ENCODE measurements at regions not wholly inside any gene's neighbourhood (a gene's known extent, or its start where the extent isn't known, plus 50 kb on each side); places are given as distances from the start of the nearest gene placed in this dataset.

- Histone ChIP-seq H3K4me2 (ENCODE audit: low read length) (no peak overlapping the region), H3K36me3 (ENCODE audit: insufficient read depth, low read length) (no peaks in the 10 kb centered on the region), H3K9me3 (replicated peaks; ENCODE audit: low read length) (no peaks in the 10 kb centered on the region), H3K4me3 (ENCODE audit: low read length) (no peak overlapping the region), H3K9ac (ENCODE audit: low read depth, low read length) (no peak overlapping the region), H3K27me3 (ENCODE audit: control insufficient read depth, insufficient read depth, low read length) (no peaks in the 10 kb centered on the region), H3K4me1 (ENCODE audit: control insufficient read depth, insufficient read depth, low read length) (no peaks in the 10 kb centered on the region)
Measured at GRCh38 chr14:66109426-66109825, 376.7 kb upstream of the CCDC196 start.

- no peaks in the 10 kb centered on the region for H3K4me1 ChIP-seq (ENCODE audit: control insufficient read depth, insufficient read depth, low read length)
Measured at GRCh38 chr14:66111891-66112290, 374.3 kb upstream of the CCDC196 start.

GRCh38 chr14:66114071-66114470, 372.1 kb upstream of the CCDC196 start:
- no peak overlapping the region for H3K9ac ChIP-seq (ENCODE audit: low read depth, low read length)
- H3K4me1 ChIP-seq (ENCODE audit: control insufficient read depth, insufficient read depth, low read length) = peaks cover 7% of the 10 kb centered on the region
- H3K27me3 ChIP-seq (ENCODE audit: control insufficient read depth, insufficient read depth, low read length) = no peaks in the 10 kb centered on the region
- H3K4me3 ChIP-seq (ENCODE audit: low read length) = no peak overlapping the region
- no peaks in the 10 kb centered on the region for H3K9me3 ChIP-seq (replicated peaks; ENCODE audit: low read length)
- no peak overlapping the region for H3K4me2 ChIP-seq (ENCODE audit: low read length)
- no peaks in the 10 kb centered on the region for H3K36me3 ChIP-seq (ENCODE audit: insufficient read depth, low read length)

More at GRCh38 chr14:66111891-66112290, 374.3 kb upstream of the CCDC196 start:
- H3K27me3 ChIP-seq (ENCODE audit: control insufficient read depth, insufficient read depth, low read length) = no peaks in the 10 kb centered on the region
- no peak overlapping the region for H3K4me3 ChIP-seq (ENCODE audit: low read length)
- H3K9me3 ChIP-seq (replicated peaks; ENCODE audit: low read length) = no peaks in the 10 kb centered on the region
- no peak overlapping the region for H3K9ac ChIP-seq (ENCODE audit: low read depth, low read length)
- H3K36me3 ChIP-seq (ENCODE audit: insufficient read depth, low read length) = no peaks in the 10 kb centered on the region
- no peak overlapping the region for H3K4me2 ChIP-seq (ENCODE audit: low read length)

- no peak overlapping the region for H3K4me3 ChIP-seq (ENCODE audit: low read length)
- H3K27me3 ChIP-seq (ENCODE audit: control insufficient read depth, insufficient read depth, low read length) = no peaks in the 10 kb centered on the region
- peaks cover 7% of the 10 kb centered on the region for H3K4me1 ChIP-seq (ENCODE audit: control insufficient read depth, insufficient read depth, low read length)
- no peaks in the 10 kb centered on the region for H3K9me3 ChIP-seq (replicated peaks; ENCODE audit: low read length)
- no peaks in the 10 kb centered on the region for H3K36me3 ChIP-seq (ENCODE audit: insufficient read depth, low read length)
- no peak overlapping the region for H3K4me2 ChIP-seq (ENCODE audit: low read length)
- H3K9ac ChIP-seq (ENCODE audit: low read depth, low read length) = no peak overlapping the region
Measured at GRCh38 chr14:66115740-66116502, 370.2 kb upstream of the CCDC196 start.

- no peaks in the 10 kb centered on the region for H3K27me3 ChIP-seq (ENCODE audit: control insufficient read depth, insufficient read depth, low read length)
- no peak overlapping the region for H3K4me2 ChIP-seq (ENCODE audit: low read length)
- peaks cover 7% of the 10 kb centered on the region for H3K4me1 ChIP-seq (ENCODE audit: control insufficient read depth, insufficient read depth, low read length)
- no peaks in the 10 kb centered on the region for H3K36me3 ChIP-seq (ENCODE audit: insufficient read depth, low read length)
- H3K9ac ChIP-seq (ENCODE audit: low read depth, low read length) = no peak overlapping the region
- H3K4me3 ChIP-seq (ENCODE audit: low read length) = no peak overlapping the region
- H3K9me3 ChIP-seq (replicated peaks; ENCODE audit: low read length) = no peaks in the 10 kb centered on the region
Measured at GRCh38 chr14:66116732-66117131, 369.4 kb upstream of the CCDC196 start.

- Histone ChIP-seq H3K4me2 (ENCODE audit: low read length) (no peak overlapping the region), H3K4me1 (ENCODE audit: control insufficient read depth, insufficient read depth, low read length) (peaks cover 7% of the 10 kb centered on the region), H3K9ac (ENCODE audit: low read depth, low read length) (no peak overlapping the region), H3K27me3 (ENCODE audit: control insufficient read depth, insufficient read depth, low read length) (no peaks in the 10 kb centered on the region), H3K4me3 (ENCODE audit: low read length) (no peak overlapping the region), H3K36me3 (ENCODE audit: insufficient read depth, low read length) (no peaks in the 10 kb centered on the region), H3K9me3 (replicated peaks; ENCODE audit: low read length) (no peaks in the 10 kb centered on the region)
Measured at GRCh38 chr14:66117600-66117999, 368.6 kb upstream of the CCDC196 start.

GRCh38 chr14:66119606-66120231, 366.5 kb upstream of the CCDC196 start:
- Histone ChIP-seq H3K36me3 (ENCODE audit: insufficient read depth, low read length) (no peaks in the 10 kb centered on the region), H3K9me3 (replicated peaks; ENCODE audit: low read length) (no peaks in the 10 kb centered on the region), H3K4me3 (ENCODE audit: low read length) (no peak overlapping the region), H3K27me3 (ENCODE audit: control insufficient read depth, insufficient read depth, low read length) (no peaks in the 10 kb centered on the region), H3K4me2 (ENCODE audit: low read length) (no peak overlapping the region), H3K9ac (ENCODE audit: low read depth, low read length) (no peak overlapping the region), H3K4me1 (ENCODE audit: control insufficient read depth, insufficient read depth, low read length) (peaks cover 7% of the 10 kb centered on the region)

- no peaks in the 10 kb centered on the region for H3K27me3 ChIP-seq (ENCODE audit: control insufficient read depth, insufficient read depth, low read length)
- H3K9me3 ChIP-seq (replicated peaks; ENCODE audit: low read length) = no peaks in the 10 kb centered on the region
- no peak overlapping the region for H3K4me3 ChIP-seq (ENCODE audit: low read length)
- no peaks in the 10 kb centered on the region for H3K36me3 ChIP-seq (ENCODE audit: insufficient read depth, low read length)
- H3K9ac ChIP-seq (ENCODE audit: low read depth, low read length) = no peak overlapping the region
- peaks cover 7% of the 10 kb centered on the region for H3K4me1 ChIP-seq (ENCODE audit: control insufficient read depth, insufficient read depth, low read length)
- H3K4me2 ChIP-seq (ENCODE audit: low read length) = no peak overlapping the region
Measured at GRCh38 chr14:66120402-66120801, 365.8 kb upstream of the CCDC196 start.

GRCh38 chr14:66121859-66122258, 364.3 kb upstream of the CCDC196 start:
- Histone ChIP-seq H3K36me3 (ENCODE audit: insufficient read depth, low read length) (no peaks in the 10 kb centered on the region), H3K4me2 (ENCODE audit: low read length) (no peak overlapping the region), H3K9me3 (replicated peaks; ENCODE audit: low read length) (no peaks in the 10 kb centered on the region), H3K27me3 (ENCODE audit: control insufficient read depth, insufficient read depth, low read length) (no peaks in the 10 kb centered on the region), H3K4me3 (ENCODE audit: low read length) (no peak overlapping the region), H3K9ac (ENCODE audit: low read depth, low read length) (no peak overlapping the region), H3K4me1 (ENCODE audit: control insufficient read depth, insufficient read depth, low read length) (peaks cover 7% of the 10 kb centered on the region)

GRCh38 chr14:66129224-66129623, 356.9 kb upstream of the CCDC196 start:
- Histone ChIP-seq H3K36me3 (ENCODE audit: insufficient read depth, low read length) (no peaks in the 10 kb centered on the region), H3K4me3 (ENCODE audit: low read length) (no peak overlapping the region), H3K27me3 (ENCODE audit: control insufficient read depth, insufficient read depth, low read length) (no peaks in the 10 kb centered on the region), H3K4me1 (ENCODE audit: control insufficient read depth, insufficient read depth, low read length) (no peaks in the 10 kb centered on the region), H3K9ac (ENCODE audit: low read depth, low read length) (no peak overlapping the region), H3K9me3 (replicated peaks; ENCODE audit: low read length) (no peaks in the 10 kb centered on the region), H3K4me2 (ENCODE audit: low read length) (no peak overlapping the region)

- Histone ChIP-seq H3K27me3 (ENCODE audit: control insufficient read depth, insufficient read depth, low read length) (peaks cover 3% of the 10 kb centered on the region), H3K36me3 (ENCODE audit: insufficient read depth, low read length) (no peaks in the 10 kb centered on the region), H3K4me2 (ENCODE audit: low read length) (no peak overlapping the region), H3K9me3 (replicated peaks; ENCODE audit: low read length) (no peaks in the 10 kb centered on the region), H3K9ac (ENCODE audit: low read depth, low read length) (no peak overlapping the region), H3K4me1 (ENCODE audit: control insufficient read depth, insufficient read depth, low read length) (no peaks in the 10 kb centered on the region), H3K4me3 (ENCODE audit: low read length) (no peak overlapping the region)
Measured at GRCh38 chr14:66131111-66131510, 355.1 kb upstream of the CCDC196 start.

GRCh38 chr14:66133666-66134065, 352.5 kb upstream of the CCDC196 start:
- Histone ChIP-seq H3K4me1 (ENCODE audit: control insufficient read depth, insufficient read depth, low read length) (no peaks in the 10 kb centered on the region), H3K36me3 (ENCODE audit: insufficient read depth, low read length) (no peaks in the 10 kb centered on the region), H3K9ac (ENCODE audit: low read depth, low read length) (no peak overlapping the region), H3K9me3 (replicated peaks; ENCODE audit: low read length) (no peaks in the 10 kb centered on the region), H3K4me3 (ENCODE audit: low read length) (no peak overlapping the region), H3K4me2 (ENCODE audit: low read length) (no peak overlapping the region), H3K27me3 (ENCODE audit: control insufficient read depth, insufficient read depth, low read length) (peaks cover 3% of the 10 kb centered on the region)
